ENCODE measurements at regions not wholly inside any gene's neighbourhood (a gene's known extent, or its start where the extent isn't known, plus 50 kb on each side); places are given as distances from the start of the nearest gene placed in this dataset.
A peak's percentile ranks its signal among the peaks of the same experiment; 100 is the strongest.
"Not testable (repeated sequence)": the region's sequence is repeated elsewhere in the genome, so short reads cannot be mapped to it uniquely, and the experiment has no call there.

- no peak for DNase-seq (ENCODE audit: low read depth in 3 of 3, low spot score in 2 of 3)
Observed at GRCh38 chr11:104781037-104781436, 117.2 kb downstream of the CASP12 start.

- DNase-seq (ENCODE audit: low read depth in 3 of 3, low spot score in 2 of 3) = no peak
Observed at GRCh38 chr11:104776501-104777170, 121.6 kb downstream of the CASP12 start.

GRCh38 chr11:104774578-104774977, 123.7 kb downstream of the CASP12 start:
- DNase-seq (ENCODE audit: low read depth in 3 of 3, low spot score in 2 of 3) = no peak

- peak in 2 of 3 donors; percentile 6 to 16 for DNase-seq (ENCODE audit: low read depth in 3 of 3, low spot score in 2 of 3)
Observed at GRCh38 chr11:104772806-104773241, 125.4 kb downstream of the CASP12 start.

- no peak for DNase-seq (ENCODE audit: low read depth in 3 of 3, low spot score in 2 of 3)
Observed at GRCh38 chr11:104771763-104772162, 126.5 kb downstream of the CASP12 start.

- DNase-seq (ENCODE audit: low read depth in 3 of 3, low spot score in 2 of 3) = not testable (repeated sequence)
Observed at GRCh38 chr11:104771046-104771445, 127.2 kb downstream of the CASP12 start.

GRCh38 chr11:104765401-104766095, 132.7 kb downstream of the CASP12 start:
- no peak for DNase-seq (ENCODE audit: low read depth in 3 of 3, low spot score in 2 of 3)

GRCh38 chr11:104764710-104765045, 133.6 kb downstream of the CASP12 start:
- no peak for DNase-seq (ENCODE audit: low read depth in 3 of 3, low spot score in 2 of 3)

GRCh38 chr11:104763930-104764709, 134.1 kb downstream of the CASP12 start:
- no peak for DNase-seq (ENCODE audit: low read depth in 3 of 3, low spot score in 2 of 3)

GRCh38 chr11:104761511-104761910, 136.7 kb downstream of the CASP12 start:
- DNase-seq (ENCODE audit: low read depth in 3 of 3, low spot score in 2 of 3) = no peak

- DNase-seq (ENCODE audit: low read depth in 3 of 3, low spot score in 2 of 3) = no peak
Observed at GRCh38 chr11:104759464-104759863, 138.8 kb downstream of the CASP12 start.

GRCh38 chr11:104738918-104739317, 159.3 kb downstream of the CASP12 start:
- no peak for DNase-seq (ENCODE audit: low read depth in 3 of 3, low spot score in 2 of 3)

- no peak for DNase-seq (ENCODE audit: low read depth in 3 of 3, low spot score in 2 of 3)
Observed at GRCh38 chr11:104738208-104738607, 160.1 kb downstream of the CASP12 start.

- DNase-seq (ENCODE audit: low read depth in 3 of 3, low spot score in 2 of 3) = no peak
Observed at GRCh38 chr11:104736502-104736901, 161.8 kb downstream of the CASP12 start.

- no peak for DNase-seq (ENCODE audit: low read depth in 3 of 3, low spot score in 2 of 3)
Observed at GRCh38 chr11:104734998-104735397, 163.3 kb downstream of the CASP12 start.

GRCh38 chr11:104731890-104732289, 166.4 kb downstream of the CASP12 start:
- DNase-seq (ENCODE audit: low read depth in 3 of 3, low spot score in 2 of 3) = no peak

GRCh38 chr11:104728927-104729326, 169.3 kb downstream of the CASP12 start:
- DNase-seq (ENCODE audit: low read depth in 3 of 3, low spot score in 2 of 3) = no peak

GRCh38 chr11:104727768-104728167, 170.5 kb downstream of the CASP12 start:
- DNase-seq (ENCODE audit: low read depth in 3 of 3, low spot score in 2 of 3) = no peak

- DNase-seq (ENCODE audit: low read depth in 3 of 3, low spot score in 2 of 3) = no peak
Observed at GRCh38 chr11:104727095-104727494, 171.2 kb downstream of the CASP12 start.

GRCh38 chr11:104725796-104726408, 172.4 kb downstream of the CASP12 start:
- no peak for DNase-seq (ENCODE audit: low read depth in 3 of 3, low spot score in 2 of 3)

- no peak for DNase-seq (ENCODE audit: low read depth in 3 of 3, low spot score in 2 of 3)
Observed at GRCh38 chr11:104713401-104713800, 184.9 kb downstream of the CASP12 start.
